Astrocyte (in vitro differentiated cells and primary cell): ENCODE measurements at regions not wholly inside any gene's neighbourhood (a gene's known extent, or its start where the extent isn't known, plus 50 kb on each side); places are given as distances from the start of the nearest gene placed in this dataset.

Experiments used
- DNase-seq: peaks from one replicate; pipeline ENCODE4 v3.0.0-alpha.2; 2010; ENCODE audit warnings: low read depth
- FAIRE-seq: peaks from 2 replicates; lab custom pipeline; 2011; peaks lifted over from hg19 to GRCh38; lab: Jason Lieb, UNC
- H2AFZ ChIP-seq: 2 replicates; pipeline ENCODE4 v1.6.0; 2012; ENCODE audit warnings: low read depth, low read length, inconsistent platforms
- H3K27ac ChIP-seq: 2 replicates; pipeline ENCODE4 v1.5.1; 2011; ENCODE audit warnings: low read depth, low read length, inconsistent platforms
- H3K27me3 ChIP-seq: 2 replicates; pipeline ENCODE4 v1.6.0; 2011; ENCODE audit warnings: low read length, inconsistent platforms; ENCODE audit not compliant: insufficient read depth
- H3K36me3 ChIP-seq: 2 replicates; pipeline ENCODE4 v1.5.1; 2011; ENCODE audit warnings: low read length, inconsistent platforms; ENCODE audit not compliant: insufficient read depth
- H3K4me1 ChIP-seq: 2 replicates; pipeline ENCODE4 v1.5.1; 2011; ENCODE audit warnings: low read length, inconsistent platforms; ENCODE audit not compliant: insufficient read depth
- H3K4me2 ChIP-seq: 2 replicates; pipeline ENCODE4 v1.6.0; 2012; ENCODE audit warnings: low read length, inconsistent platforms
- H3K4me3 ChIP-seq: 2 replicates; pipeline ENCODE4 v1.5.1; 2011; ENCODE audit warnings: low read depth, mild to moderate bottlenecking, low read length, inconsistent platforms; ENCODE audit not compliant: insufficient read depth
- H3K79me2 ChIP-seq: 2 replicates; pipeline ENCODE4 v1.6.0; 2012; ENCODE audit warnings: mild to moderate bottlenecking, low read length, inconsistent platforms; ENCODE audit not compliant: insufficient read depth
- H3K9ac ChIP-seq: 2 replicates; pipeline ENCODE4 v1.6.0; 2012; ENCODE audit warnings: mild to moderate bottlenecking, low read length, inconsistent platforms
- H3K9me3 ChIP-seq: 2 replicates; pipeline ENCODE4 v1.5.1; 2012; ENCODE audit warnings: low read depth, mild to moderate bottlenecking, low read length, inconsistent platforms; ENCODE audit not compliant: insufficient read depth
- H4K20me1 ChIP-seq: 2 replicates; pipeline ENCODE4 v1.6.0; 2012; ENCODE audit warnings: low read length, inconsistent platforms; ENCODE audit not compliant: insufficient read depth
- H3K27ac Mint-ChIP-seq: one replicate; pipeline ENCODE4 v1.8.0; 2021; ENCODE audit warnings: mild to moderate bottlenecking, mixed read lengths; ENCODE audit not compliant: unreplicated experiment
- H3K27me3 Mint-ChIP-seq: one replicate; pipeline ENCODE4 v1.8.0; 2021; ENCODE audit warnings: low read depth, mixed read lengths; ENCODE audit not compliant: unreplicated experiment
- H3K36me3 Mint-ChIP-seq: one replicate; pipeline ENCODE4 v1.8.0; 2021; ENCODE audit warnings: low read depth, mixed read lengths; ENCODE audit not compliant: unreplicated experiment
- H3K4me1 Mint-ChIP-seq: one replicate; pipeline ENCODE4 v1.8.0; 2021; ENCODE audit warnings: low read depth, mixed read lengths; ENCODE audit not compliant: unreplicated experiment
- H3K4me3 Mint-ChIP-seq: one replicate; pipeline ENCODE4 v1.8.0; 2021; ENCODE audit warnings: mild to moderate bottlenecking, moderate library complexity, mixed read lengths; ENCODE audit not compliant: unreplicated experiment
- H3K9me3 Mint-ChIP-seq: one replicate; pipeline ENCODE4 v1.8.0; 2021; ENCODE audit warnings: mild to moderate bottlenecking, mixed read lengths; ENCODE audit not compliant: unreplicated experiment
- CTCF ChIP-seq: IDR thresholded peaks from 2 replicates; pipeline ENCODE4 v1.5.1; 2011; ENCODE audit warnings: low read depth, mild to moderate bottlenecking, inconsistent platforms, low read length, moderate library complexity; ENCODE audit not compliant: insufficient read depth
- EZH2 ChIP-seq: IDR thresholded peaks from 2 replicates; pipeline ENCODE4 v1.6.1; 2012; ENCODE audit warnings: mild to moderate bottlenecking, low read length, inconsistent platforms; ENCODE audit not compliant: insufficient read depth

GRCh38 chr6:43969158-43969981 is 157.9 kb downstream of the MRPL14 start:
- FAIRE-seq (no peak), DNase-seq (no peak)
- Mint-ChIP-seq H3K9me3 (peaks cover 2% of the 10 kb centered on the region), H3K4me1 (peaks cover 14% of the 10 kb centered on the region), H3K36me3 (peaks cover 1% of the 10 kb centered on the region), H3K4me3 (no peak overlapping the region), H3K27me3 (peaks cover 52% of the 10 kb centered on the region), H3K27ac (no peak overlapping the region)
- no peaks in the 10 kb centered on the region for H3K36me3 ChIP-seq
- H3K27ac ChIP-seq = no peak overlapping the region
- no peaks in the 10 kb centered on the region for H3K9me3 ChIP-seq
- TF ChIP-seq CTCF = no peak
- TF ChIP-seq EZH2 = no peak
- no peaks in the 10 kb centered on the region for H3K4me1 ChIP-seq
- H3K9ac ChIP-seq = no peak overlapping the region
- peaks cover 10% of the 10 kb centered on the region for H3K27me3 ChIP-seq
- no peak overlapping the region for H3K4me3 ChIP-seq
- no peak overlapping the region for H3K4me2 ChIP-seq
- no peaks in the 10 kb centered on the region for H3K79me2 ChIP-seq
- H2AFZ ChIP-seq = no peak overlapping the region
- H4K20me1 ChIP-seq = no peaks in the 10 kb centered on the region

GRCh38 chr6:43968110-43968965 is 158.9 kb downstream of the MRPL14 start:
- FAIRE-seq (no peak), DNase-seq (no peak)
- H3K27me3 Mint-ChIP-seq = peaks cover 48% of the 10 kb centered on the region
- H3K4me1 Mint-ChIP-seq = peaks cover 13% of the 10 kb centered on the region
- H3K36me3 ChIP-seq = no peaks in the 10 kb centered on the region
- H3K4me2 ChIP-seq = no peak overlapping the region
- H3K4me3 ChIP-seq = no peak overlapping the region
- no peaks in the 10 kb centered on the region for H3K79me2 ChIP-seq
- H3K27ac Mint-ChIP-seq = no peak overlapping the region
- H3K4me3 Mint-ChIP-seq = no peak overlapping the region
- peaks cover 1% of the 10 kb centered on the region for H3K36me3 Mint-ChIP-seq
- no peaks in the 10 kb centered on the region for H3K9me3 ChIP-seq
- H4K20me1 ChIP-seq = no peaks in the 10 kb centered on the region
- no peak overlapping the region for H2AFZ ChIP-seq
- H3K4me1 ChIP-seq = no peaks in the 10 kb centered on the region
- TF ChIP-seq CTCF (no peak), EZH2 (no peak)
- peaks cover 10% of the 10 kb centered on the region for H3K27me3 ChIP-seq
- H3K9ac ChIP-seq = no peak overlapping the region
- H3K27ac ChIP-seq = no peak overlapping the region
- H3K9me3 Mint-ChIP-seq = peaks cover 2% of the 10 kb centered on the region
